A549 (cell line): ENCODE measurements at regions not wholly inside any gene's neighbourhood (a gene's known extent, or its start where the extent isn't known, plus 50 kb on each side); places are given as distances from the start of the nearest gene placed in this dataset.

Experiments
- CHD2 ChIP-seq: fragments of 150-350 bp; IDR thresholded peaks from 2 replicates; pipeline ENCODE4 v1.6.1; 2014; ENCODE audit warnings: low read length; ENCODE audit not compliant: partially characterized antibody
- EP300 ChIP-seq, 2 experiments: fragments of >200 bp; sonication (Bioruptor Twin); formaldehyde crosslinking; IDR thresholded peaks; 2 replicates in 1 of 2; 3 replicates in 1 of 2; pipeline ENCODE4 v1.6.1; 2016 to 2017
- ESRRA ChIP-seq: fragments of 150-350 bp; IDR thresholded peaks from 2 replicates; pipeline ENCODE4 v1.6.1; 2014; ENCODE audit warnings: mild to moderate bottlenecking, low read length, borderline replicate concordance
- NFE2L2 ChIP-seq: fragments of 150-350 bp; conservative IDR thresholded peaks from 2 replicates; pipeline ENCODE4 v1.6.1; 2014; ENCODE audit warnings: low read length
- POLR2A ChIP-seq: IDR thresholded peaks from 2 replicates; pipeline ENCODE4 v1.6.1; 2012; ENCODE audit warnings: mild to moderate bottlenecking, low read length

GRCh38 chr5:27832886-27833285, 794.5 kb upstream of the CDH9 start:
- TF ChIP-seq EP300 (IDR thresholded peaks at IDR 0.05): no peak
- TF ChIP-seq POLR2A: no peak
- no peak for TF ChIP-seq ESRRA
- TF ChIP-seq CHD2: no peak
- TF ChIP-seq NFE2L2: no peak
